Esophagus squamous epithelium (tissue), 4 donors: ENCODE measurements at regions not wholly inside any gene's neighbourhood (a gene's known extent, or its start where the extent isn't known, plus 50 kb on each side); places are given as distances from the start of the nearest gene placed in this dataset.

Experiments
- CTCF ChIP-seq, 6 experiments: fragments of 450-650 bp in 4 of 6; fragments of 200-600 bp in 2 of 6; sonication (generic) in 2 of 6; IDR thresholded peaks; one replicate each; pipeline ENCODE4 v1.5.1; 2016 to 2019; ENCODE audit warnings: antibody characterized with exemption in 6 of 6, mild to moderate bottlenecking in 4 of 6, moderate library complexity in 4 of 6
- POLR2A ChIP-seq, 4 donors: fragments of 450-650 bp; IDR thresholded peaks; one replicate each; pipeline ENCODE4 v1.6.1; 2017; ENCODE audit warnings: antibody characterized with exemption in 4 of 4, mild to moderate bottlenecking in 4 of 4, moderate library complexity in 3 of 4

DNA sequence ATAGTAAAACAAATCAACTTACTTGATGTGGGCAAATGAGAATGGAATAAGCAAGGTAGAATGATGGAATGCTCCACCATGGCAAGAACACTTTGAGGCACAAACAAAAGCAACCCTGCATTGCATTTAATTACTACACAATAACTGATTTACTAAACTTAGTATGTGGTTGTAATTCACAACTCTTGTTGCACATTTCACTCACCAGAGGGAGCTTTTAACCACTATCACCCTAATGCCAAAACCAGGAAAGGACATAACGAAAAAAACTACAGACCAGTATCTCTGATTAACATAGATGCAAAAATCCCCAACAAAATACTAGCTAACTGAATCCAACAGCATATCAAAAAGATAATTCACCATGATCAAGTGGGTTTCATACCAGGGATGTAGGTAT lies 659.8 kb downstream of the CPS1 start:
- TF ChIP-seq CTCF (IDR thresholded peaks at IDR 0.05), result no peak
- no peak for TF ChIP-seq POLR2A (IDR thresholded peaks at IDR 0.05)
